Brain microvascular endothelial cell (primary cell): ENCODE measurements at regions not wholly inside any gene's neighbourhood (a gene's known extent, or its start where the extent isn't known, plus 50 kb on each side); places are given as distances from the start of the nearest gene placed in this dataset.

Experiments used
- DNase-seq: peaks from one replicate; pipeline ENCODE4 v3.0.0-alpha.2; 2020
- H3K27ac ChIP-seq: fragments of 250-450 bp; sonication (Bioruptor Pico); 2 replicates; pipeline ENCODE4 v1.5.1; 2020; ENCODE audit warnings: mild to moderate bottlenecking, moderate library complexity
- H3K27me3 ChIP-seq: fragments of 250-450 bp; sonication (Bioruptor Pico); replicated peaks from 2 replicates; pipeline ENCODE4 v1.5.1; 2020; ENCODE audit warnings: mild to moderate bottlenecking
- H3K36me3 ChIP-seq: fragments of 250-450 bp; sonication (Bioruptor Pico); replicated peaks from 2 replicates; pipeline ENCODE4 v1.5.1; 2020; ENCODE audit warnings: mild to moderate bottlenecking
- H3K4me3 ChIP-seq: 2 replicates; pipeline ENCODE4 v1.5.1; 2011; ENCODE audit warnings: low read depth, mild to moderate bottlenecking, control low read depth, low read length, moderate library complexity
- in situ Hi-C: cut with HindIII; loops from 2 replicates; pipeline ENCODE4 v1.10.0; 2017; ENCODE audit warnings: low sequenced_read_pairs, low pct_ligation_motif_present
- TF ChIP-seq, protein P1 (sequence below): IDR thresholded peaks from 2 replicates; pipeline ENCODE4 v1.5.1; 2011; ENCODE audit warnings: low read depth, mild to moderate bottlenecking, moderate library complexity, low read length, control low read depth, inconsistent platforms; ENCODE audit errors: missing control alignments

DNA sequence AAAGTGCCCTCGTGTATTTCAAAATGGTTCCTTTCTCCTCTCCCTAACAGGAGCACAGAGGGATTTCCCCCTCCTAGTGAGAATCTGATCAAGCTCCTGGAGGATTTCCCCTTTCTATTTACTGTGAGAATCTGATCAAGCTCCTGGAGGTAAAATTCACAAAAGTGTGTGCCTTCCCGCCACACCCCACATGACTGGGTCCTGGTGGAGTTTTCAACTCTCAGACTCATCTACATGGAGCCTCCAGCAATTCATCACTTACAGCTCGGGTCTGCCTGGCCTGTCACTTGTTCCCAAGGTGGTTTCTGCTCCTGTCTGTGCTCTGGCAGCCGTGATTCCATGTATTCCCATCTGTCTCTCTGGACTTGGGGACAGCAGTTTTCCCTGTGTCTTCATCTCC lies 590.7 kb downstream of the FBXO15 start:
- no peak overlapping the region for H3K27ac ChIP-seq
- DNase-seq, result no peak
- no peaks in the 10 kb centered on the region for H3K27me3 ChIP-seq
- TF ChIP-seq, protein P1, sequence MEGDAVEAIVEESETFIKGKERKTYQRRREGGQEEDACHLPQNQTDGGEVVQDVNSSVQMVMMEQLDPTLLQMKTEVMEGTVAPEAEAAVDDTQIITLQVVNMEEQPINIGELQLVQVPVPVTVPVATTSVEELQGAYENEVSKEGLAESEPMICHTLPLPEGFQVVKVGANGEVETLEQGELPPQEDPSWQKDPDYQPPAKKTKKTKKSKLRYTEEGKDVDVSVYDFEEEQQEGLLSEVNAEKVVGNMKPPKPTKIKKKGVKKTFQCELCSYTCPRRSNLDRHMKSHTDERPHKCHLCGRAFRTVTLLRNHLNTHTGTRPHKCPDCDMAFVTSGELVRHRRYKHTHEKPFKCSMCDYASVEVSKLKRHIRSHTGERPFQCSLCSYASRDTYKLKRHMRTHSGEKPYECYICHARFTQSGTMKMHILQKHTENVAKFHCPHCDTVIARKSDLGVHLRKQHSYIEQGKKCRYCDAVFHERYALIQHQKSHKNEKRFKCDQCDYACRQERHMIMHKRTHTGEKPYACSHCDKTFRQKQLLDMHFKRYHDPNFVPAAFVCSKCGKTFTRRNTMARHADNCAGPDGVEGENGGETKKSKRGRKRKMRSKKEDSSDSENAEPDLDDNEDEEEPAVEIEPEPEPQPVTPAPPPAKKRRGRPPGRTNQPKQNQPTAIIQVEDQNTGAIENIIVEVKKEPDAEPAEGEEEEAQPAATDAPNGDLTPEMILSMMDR, result no peak
- H3K36me3 ChIP-seq, result no peaks in the 10 kb centered on the region
- in situ Hi-C loops, result no loop called here
- H3K4me3 ChIP-seq, result no peak overlapping the region

DNA sequence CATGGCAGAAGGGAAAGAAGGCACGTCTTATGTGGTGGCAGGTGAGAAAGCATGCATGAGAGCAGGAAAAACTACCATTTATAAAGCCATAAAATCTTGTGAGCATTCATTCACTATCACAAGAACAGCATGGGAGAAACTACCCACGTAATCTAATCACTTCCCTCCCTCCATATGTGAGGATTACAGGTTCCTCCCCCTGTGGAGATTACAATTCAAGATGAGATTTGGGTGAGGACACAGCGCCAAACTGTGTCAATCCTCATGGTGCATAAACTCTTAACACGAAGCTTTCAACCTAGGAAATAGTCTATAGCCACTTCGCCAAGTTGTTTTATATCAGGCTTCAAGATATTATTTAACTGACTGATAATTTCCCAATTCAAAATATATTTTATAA lies 595.5 kb downstream of the FBXO15 start:
- Histone ChIP-seq H3K27ac (no peak overlapping the region), H3K27me3 (no peaks in the 10 kb centered on the region), H3K36me3 (no peaks in the 10 kb centered on the region), H3K4me3 (no peak overlapping the region)
- TF ChIP-seq, protein P1, result no peak
- no peak for DNase-seq
- in situ Hi-C loops, result no loop called here

DNA sequence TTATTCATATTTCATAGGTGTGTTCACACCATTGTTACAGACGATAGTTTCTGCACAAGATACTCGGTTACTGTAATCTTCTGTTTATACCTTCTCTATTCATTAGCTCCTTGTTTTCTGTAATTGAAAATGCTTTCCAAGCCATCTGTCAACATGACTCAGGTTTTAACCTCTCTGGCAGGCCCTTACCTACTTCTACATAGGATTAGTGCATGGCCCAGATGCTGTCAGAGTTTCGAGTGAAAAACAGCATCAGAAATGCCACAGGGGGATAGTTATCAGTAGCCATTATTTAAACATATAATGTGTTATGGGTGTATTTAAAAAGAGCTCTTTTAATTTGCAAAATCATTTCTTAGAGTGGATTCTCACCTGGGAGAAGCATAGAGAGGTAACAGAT lies 596.4 kb downstream of the FBXO15 start:
- in situ Hi-C loops, result no loop called here
- H3K27ac ChIP-seq, result no peak overlapping the region
- no peak overlapping the region for H3K4me3 ChIP-seq
- no peaks in the 10 kb centered on the region for H3K27me3 ChIP-seq
- TF ChIP-seq, protein P1, result no peak
- no peak for DNase-seq
- H3K36me3 ChIP-seq, result no peaks in the 10 kb centered on the region

DNA sequence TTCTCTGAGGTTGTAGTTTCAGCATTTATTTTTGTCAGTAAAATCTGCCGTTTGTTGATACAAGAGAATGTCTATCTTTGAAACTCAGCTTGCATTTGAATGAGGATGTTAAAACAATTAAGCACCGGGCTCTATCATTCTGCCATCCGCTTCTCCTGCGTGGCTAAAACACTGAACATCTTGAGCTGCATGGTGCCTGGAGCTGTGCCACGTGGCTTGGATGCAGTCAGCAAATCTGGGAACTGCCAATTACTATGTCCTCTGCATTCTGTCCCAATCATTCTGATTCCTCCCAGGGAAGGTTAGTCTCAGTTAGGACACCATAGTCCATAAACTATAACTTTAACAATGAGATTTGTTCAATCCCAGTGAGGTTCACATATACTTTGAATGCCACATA lies 598.4 kb downstream of the FBXO15 start:
- no peak for DNase-seq
- Histone ChIP-seq H3K4me3 (no peak overlapping the region), H3K27ac (no peak overlapping the region), H3K36me3 (no peaks in the 10 kb centered on the region), H3K27me3 (no peaks in the 10 kb centered on the region)
- in situ Hi-C loops, result no loop called here
- TF ChIP-seq, protein P1, result no peak

DNA sequence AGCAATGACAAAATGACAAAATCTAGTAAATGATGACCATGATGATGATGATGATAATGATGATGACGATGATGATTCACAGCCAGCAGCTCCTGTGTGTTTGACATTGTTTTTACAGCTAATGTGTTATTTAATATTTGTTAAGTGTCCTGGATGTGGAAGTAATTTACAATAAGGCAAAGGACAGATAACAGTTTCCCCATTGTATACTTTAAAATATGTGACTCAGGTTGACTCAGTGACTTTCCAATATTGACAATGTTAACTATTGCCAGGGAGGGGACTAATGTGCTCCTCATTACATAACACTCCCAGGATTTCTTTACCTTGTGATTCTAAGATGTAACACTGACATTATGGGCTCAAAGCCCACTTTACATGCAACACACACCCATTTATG lies 602.2 kb downstream of the FBXO15 start:
- no peak overlapping the region for H3K27ac ChIP-seq
- in situ Hi-C loops, result no loop called here

DNA sequence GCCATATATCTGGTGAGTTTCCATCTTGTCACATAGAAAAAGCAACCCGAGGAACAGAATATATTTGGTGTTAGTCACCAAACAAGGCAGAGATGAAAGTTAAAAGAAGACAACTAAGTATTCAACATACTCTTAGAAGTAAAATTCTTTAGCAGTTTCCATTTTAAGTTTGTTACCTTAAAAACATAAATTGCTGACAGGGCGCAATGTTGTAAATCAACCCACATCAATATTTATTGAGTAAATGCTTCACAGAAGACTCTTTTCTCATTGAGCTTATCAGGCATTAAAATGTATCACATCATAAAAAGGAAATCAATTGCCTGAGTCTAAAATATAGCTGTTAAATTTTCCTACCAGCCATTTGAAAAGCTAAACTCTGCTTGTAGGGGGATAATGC lies 603.0 kb downstream of the FBXO15 start:
- TF ChIP-seq, protein P1, result no peak
- Histone ChIP-seq H3K27ac (no peak overlapping the region), H3K4me3 (no peak overlapping the region), H3K36me3 (no peaks in the 10 kb centered on the region), H3K27me3 (no peaks in the 10 kb centered on the region)
- DNase-seq, result no peak
- in situ Hi-C loops, result no loop called here

More for the DNA sequence above, 602.2 kb downstream of the FBXO15 start:
- no peak overlapping the region for H3K4me3 ChIP-seq
- no peaks in the 10 kb centered on the region for H3K27me3 ChIP-seq
- no peaks in the 10 kb centered on the region for H3K36me3 ChIP-seq
- no peak for DNase-seq
- TF ChIP-seq, protein P1, result no peak
